Muscle layer of colon (tissue), 2 donors: ENCODE measurements at regions not wholly inside any gene's neighbourhood (a gene's known extent, or its start where the extent isn't known, plus 50 kb on each side); places are given as distances from the start of the nearest gene placed in this dataset.

ENCODE experiments used
- H3K27ac ChIP-seq: one replicate; pipeline ENCODE4 v1.7.0; 2013; ENCODE audit warnings: low read depth, mild to moderate bottlenecking, low read length, moderate library complexity
- H3K27me3 ChIP-seq, 2 donors: one replicate each; pipeline ENCODE4 v1.7.0; 2013; ENCODE audit warnings: low read length in 2 of 2, mild to moderate bottlenecking in 2 of 2; ENCODE audit not compliant: insufficient read depth in 2 of 2, control insufficient read depth in 1 of 2
- H3K36me3 ChIP-seq: one replicate; pipeline ENCODE4 v1.7.0; 2013; ENCODE audit warnings: mild to moderate bottlenecking, low read length; ENCODE audit not compliant: insufficient read depth
- H3K4me1 ChIP-seq: one replicate; pipeline ENCODE4 v1.7.0; 2013; ENCODE audit warnings: mild to moderate bottlenecking, low read length; ENCODE audit not compliant: insufficient read depth
- H3K4me3 ChIP-seq, 2 donors: one replicate each; pipeline ENCODE4 v1.7.0; 2013; ENCODE audit warnings: low read length in 2 of 2, low read depth in 1 of 2, mild to moderate bottlenecking in 1 of 2, moderate library complexity in 1 of 2
- H3K9ac ChIP-seq: one replicate; pipeline ENCODE4 v1.7.0; 2013; ENCODE audit warnings: low read length
- H3K9me3 ChIP-seq: one replicate; pipeline ENCODE4 v1.7.0; 2013; ENCODE audit warnings: mild to moderate bottlenecking, low read length
- donor health status: abdominal sarcoma.
- donor health status: Adenocarcinoma of cecum.

GRCh38 chr1:181187337-181188126, 99.0 kb downstream of the IER5 start:
- no peak overlapping the region for H3K9ac ChIP-seq
- H3K36me3 ChIP-seq: no peaks in the 10 kb centered on the region
- no peaks in the 10 kb centered on the region for H3K4me1 ChIP-seq
- H3K4me3 ChIP-seq: no peak overlapping the region
- no peak overlapping the region for H3K27ac ChIP-seq
- peaks cover 0 to 7% of the 10 kb centered on the region in 2 donors for H3K27me3 ChIP-seq
- H3K9me3 ChIP-seq: no peaks in the 10 kb centered on the region

- H3K36me3 ChIP-seq: no peaks in the 10 kb centered on the region
- H3K27me3 ChIP-seq: peaks cover 0 to 7% of the 10 kb centered on the region in 2 donors
- no peaks in the 10 kb centered on the region for H3K4me1 ChIP-seq
- no peak overlapping the region for H3K4me3 ChIP-seq
- H3K27ac ChIP-seq: no peak overlapping the region
- no peak overlapping the region for H3K9ac ChIP-seq
- H3K9me3 ChIP-seq: no peaks in the 10 kb centered on the region
Observed at GRCh38 chr1:181189245-181189644, 100.7 kb downstream of the IER5 start.

- Histone ChIP-seq H3K9ac (no peak overlapping the region), H3K27ac (no peak overlapping the region), H3K27me3 (peaks cover 0 to 7% of the 10 kb centered on the region in 2 donors), H3K9me3 (no peaks in the 10 kb centered on the region), H3K36me3 (no peaks in the 10 kb centered on the region), H3K4me1 (no peaks in the 10 kb centered on the region), H3K4me3 (peak overlapping the region; percentile 14 to 23)
Observed at GRCh38 chr1:181189691-181190363, 101.3 kb downstream of the IER5 start.

- H3K4me3 ChIP-seq: peak overlapping the region; percentile 14 to 23
- no peaks in the 10 kb centered on the region for H3K4me1 ChIP-seq
- no peak overlapping the region for H3K9ac ChIP-seq
- H3K27me3 ChIP-seq: peaks cover 0 to 7% of the 10 kb centered on the region in 2 donors
- H3K9me3 ChIP-seq: no peaks in the 10 kb centered on the region
- H3K27ac ChIP-seq: no peak overlapping the region
- no peaks in the 10 kb centered on the region for H3K36me3 ChIP-seq
Observed at GRCh38 chr1:181190364-181191035, 102.0 kb downstream of the IER5 start.

- Histone ChIP-seq H3K9ac (no peak overlapping the region), H3K27ac (no peak overlapping the region), H3K4me1 (no peaks in the 10 kb centered on the region), H3K36me3 (no peaks in the 10 kb centered on the region), H3K9me3 (no peaks in the 10 kb centered on the region), H3K4me3 (no peak overlapping the region), H3K27me3 (peaks cover 0 to 7% of the 10 kb centered on the region in 2 donors)
Observed at GRCh38 chr1:181191494-181192040, 103.1 kb downstream of the IER5 start.

- no peaks in the 10 kb centered on the region for H3K4me1 ChIP-seq
- no peak overlapping the region for H3K27ac ChIP-seq
- no peak overlapping the region for H3K9ac ChIP-seq
- H3K36me3 ChIP-seq: no peaks in the 10 kb centered on the region
- no peaks in the 10 kb centered on the region for H3K9me3 ChIP-seq
- H3K4me3 ChIP-seq: no peak overlapping the region
- H3K27me3 ChIP-seq: peaks cover 0 to 7% of the 10 kb centered on the region in 2 donors
Observed at GRCh38 chr1:181192316-181192715, 103.8 kb downstream of the IER5 start.

- no peaks in the 10 kb centered on the region for H3K4me1 ChIP-seq
Observed at GRCh38 chr1:181202986-181203555, 114.6 kb downstream of the IER5 start.

GRCh38 chr1:181204530-181204929, 116.0 kb downstream of the IER5 start:
- Histone ChIP-seq H3K36me3 (no peaks in the 10 kb centered on the region), H3K9ac (no peak overlapping the region), H3K4me1 (no peaks in the 10 kb centered on the region), H3K9me3 (no peaks in the 10 kb centered on the region), H3K27me3 (no peaks in the 10 kb centered on the region), H3K4me3 (no peak overlapping the region), H3K27ac (no peak overlapping the region)

More at GRCh38 chr1:181202986-181203555, 114.6 kb downstream of the IER5 start:
- Histone ChIP-seq H3K9ac (no peak overlapping the region), H3K9me3 (no peaks in the 10 kb centered on the region), H3K27ac (no peak overlapping the region), H3K36me3 (no peaks in the 10 kb centered on the region), H3K4me3 (no peak overlapping the region), H3K27me3 (no peaks in the 10 kb centered on the region)

GRCh38 chr1:181205901-181206300, 117.4 kb downstream of the IER5 start:
- H3K27me3 ChIP-seq: no peaks in the 10 kb centered on the region
- H3K4me1 ChIP-seq: no peaks in the 10 kb centered on the region
- no peaks in the 10 kb centered on the region for H3K36me3 ChIP-seq

GRCh38 chr1:181206513-181206912, 118.0 kb downstream of the IER5 start:
- Histone ChIP-seq H3K27me3 (no peaks in the 10 kb centered on the region), H3K4me1 (no peaks in the 10 kb centered on the region)

More at GRCh38 chr1:181205901-181206300, 117.4 kb downstream of the IER5 start:
- Histone ChIP-seq H3K9me3 (no peaks in the 10 kb centered on the region), H3K4me3 (no peak overlapping the region), H3K9ac (no peak overlapping the region), H3K27ac (no peak overlapping the region)

More at GRCh38 chr1:181206513-181206912, 118.0 kb downstream of the IER5 start:
- Histone ChIP-seq H3K4me3 (no peak overlapping the region), H3K9me3 (no peaks in the 10 kb centered on the region), H3K9ac (no peak overlapping the region), H3K36me3 (no peaks in the 10 kb centered on the region), H3K27ac (no peak overlapping the region)
